Activated T-cell treated with anti-CD3 and anti-CD28 coated beads for 4 hours (primary cell): ENCODE measurements at regions not wholly inside any gene's neighbourhood (a gene's known extent, or its start where the extent isn't known, plus 50 kb on each side); places are given as distances from the start of the nearest gene placed in this dataset.

Source experiments
- DNase-seq: peaks from one replicate; pipeline ENCODE4 v3.0.0-alpha.2; 2020

- no peak for DNase-seq
Measured at GRCh38 chr1:239262538-239262937, 123.8 kb upstream of the CHRM3 start.

DNA sequence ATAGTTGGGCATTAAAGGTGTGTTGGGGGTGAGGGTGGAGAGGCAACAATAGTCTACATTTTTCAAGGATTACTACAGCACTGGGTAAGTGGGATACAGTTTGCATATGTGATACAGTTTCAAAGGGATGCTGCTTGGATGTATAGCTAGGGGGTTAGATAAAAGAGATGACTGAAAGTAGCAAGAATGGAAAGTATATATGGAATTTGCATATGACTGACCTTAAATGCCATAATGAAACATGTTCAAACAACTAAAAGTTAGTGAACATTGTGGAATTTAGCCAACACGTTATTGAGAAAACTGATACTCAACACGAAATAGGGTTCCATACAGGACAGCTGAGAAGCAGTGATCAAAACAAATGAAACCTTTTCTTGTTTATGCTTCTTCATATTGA is 124.8 kb upstream of the CHRM3 start:
- no peak for DNase-seq

DNA sequence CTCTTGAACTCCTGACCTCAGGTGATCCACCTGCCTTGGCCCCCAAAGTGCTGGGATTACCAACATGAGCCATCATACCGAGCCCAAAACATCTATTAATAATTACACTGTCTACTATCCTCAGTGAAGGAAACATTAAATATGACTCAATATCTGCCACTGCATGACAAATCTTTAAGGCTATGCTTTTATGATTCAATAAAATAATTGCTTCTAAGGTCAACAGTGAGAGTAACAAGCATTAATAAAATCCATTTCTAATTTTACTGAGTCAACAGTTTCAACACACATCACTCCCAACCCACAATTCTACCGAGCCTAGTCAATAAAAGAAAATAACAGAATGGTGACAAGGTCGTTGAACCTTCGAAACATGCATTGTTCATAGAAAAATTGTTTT is 125.5 kb upstream of the CHRM3 start:
- no peak for DNase-seq

- no peak for DNase-seq
Measured at GRCh38 chr1:239255628-239256160, 130.7 kb upstream of the CHRM3 start.

GRCh38 chr1:239254999-239255398 is 131.4 kb upstream of the CHRM3 start:
- DNase-seq = no peak

GRCh38 chr1:239253032-239253431 is 133.3 kb upstream of the CHRM3 start:
- no peak for DNase-seq

DNA sequence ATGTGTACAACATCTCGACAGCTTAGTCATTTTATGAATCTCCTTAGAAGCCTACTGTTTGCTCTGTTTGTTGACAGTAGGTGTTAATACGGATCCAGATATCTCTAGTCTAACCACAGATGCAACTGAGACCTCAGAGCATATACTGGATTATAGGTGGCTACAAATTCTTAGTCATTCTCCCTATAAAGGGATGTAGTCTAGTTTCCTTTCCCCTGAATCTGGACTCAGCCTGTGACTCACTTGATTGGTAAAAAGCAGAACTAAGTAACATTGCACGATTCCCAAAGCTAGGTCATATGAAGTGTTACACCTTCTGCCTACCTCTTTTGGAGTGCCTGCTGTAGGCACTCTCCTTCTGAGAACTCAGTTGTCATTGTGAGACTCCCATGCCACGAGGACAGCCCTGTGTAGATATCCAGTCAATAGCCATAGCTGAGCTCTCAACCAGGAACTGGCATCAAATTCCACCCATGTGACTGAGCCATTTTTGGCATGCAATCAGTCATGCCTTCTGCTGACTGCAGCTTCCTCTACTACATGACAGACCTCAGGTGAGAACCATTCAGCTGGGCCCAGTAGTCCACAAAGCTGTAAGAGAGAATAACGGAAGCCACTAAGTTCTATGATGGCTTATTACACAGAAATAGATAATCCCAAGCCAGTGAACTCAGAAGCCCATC is 135.9 kb upstream of the CHRM3 start:
- no peak for DNase-seq

GRCh38 chr1:239247285-239247684 is 139.1 kb upstream of the CHRM3 start:
- no peak for DNase-seq

DNA sequence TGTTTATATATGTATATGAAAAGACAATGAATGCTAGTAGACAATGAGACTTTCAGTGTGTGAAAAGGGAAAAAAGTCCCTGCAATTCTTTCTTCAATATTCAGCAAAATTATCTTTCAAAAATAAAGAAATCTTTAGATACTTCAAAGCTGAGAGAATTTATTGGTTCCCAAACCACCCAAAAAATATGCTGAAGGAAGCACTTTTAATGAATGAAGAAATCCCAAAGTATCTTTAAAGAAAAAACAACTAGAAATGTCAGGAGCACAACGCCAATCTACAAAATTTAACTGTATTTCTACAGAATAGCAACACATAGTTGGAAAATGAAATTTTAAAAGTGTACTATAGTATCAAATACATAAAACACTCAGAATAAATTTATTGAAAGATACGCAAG is 142.3 kb upstream of the CHRM3 start:
- DNase-seq = no peak

DNA sequence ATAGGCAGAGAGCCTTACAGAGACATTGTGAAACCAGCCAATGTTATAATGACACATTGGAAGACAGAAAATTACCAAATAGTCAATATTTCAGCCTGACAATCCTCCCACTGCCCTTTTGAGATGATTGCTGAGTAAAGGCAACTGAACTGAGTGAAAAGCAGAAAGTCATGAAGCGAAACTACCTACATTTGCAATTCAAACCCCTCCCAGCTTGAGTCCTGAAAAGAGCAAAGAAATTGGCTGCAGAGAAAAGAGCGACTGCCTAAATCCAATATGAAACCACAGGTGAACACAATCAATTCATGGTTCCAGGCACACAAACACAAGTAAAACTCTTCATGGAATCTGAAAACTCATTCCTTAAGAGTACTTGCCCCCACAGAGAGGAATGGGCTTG is 143.4 kb upstream of the CHRM3 start:
- no peak for DNase-seq

DNA sequence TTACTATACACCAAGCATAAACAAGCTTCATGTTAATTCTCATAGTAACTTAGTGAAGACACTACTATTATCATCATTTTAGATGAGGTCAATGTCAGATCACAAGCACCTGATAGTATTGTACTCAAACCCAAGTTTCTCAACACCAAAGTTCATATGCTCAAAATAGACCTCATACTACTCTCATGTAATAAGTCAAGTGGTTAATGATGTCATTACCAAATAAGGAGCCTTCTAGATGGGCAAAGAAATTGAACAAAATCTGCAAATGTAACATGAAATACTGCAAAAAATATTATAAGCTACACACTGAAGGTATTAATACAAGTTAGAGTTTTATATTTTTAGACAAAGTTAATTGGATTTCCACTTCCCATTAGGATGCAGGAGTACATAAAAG is 144.0 kb upstream of the CHRM3 start:
- DNase-seq = no peak

DNA sequence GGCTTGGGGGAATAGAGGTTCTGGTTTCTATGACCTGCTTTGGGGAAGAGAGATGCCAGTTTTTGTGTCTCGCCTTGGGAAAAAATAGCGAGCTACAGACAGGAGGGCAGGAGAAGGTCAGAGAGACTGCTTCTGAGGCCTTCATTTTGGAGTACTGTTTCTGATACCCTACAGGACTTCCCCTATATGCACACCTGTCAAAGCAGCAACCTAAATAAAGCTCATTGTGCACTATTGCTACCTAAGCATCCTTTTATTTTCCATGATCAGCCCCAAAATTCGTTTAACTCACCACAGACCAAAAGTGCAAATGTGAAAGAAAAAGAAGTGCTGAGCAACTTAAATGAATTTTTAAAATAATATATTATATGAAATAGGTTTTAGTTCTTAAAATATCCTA is 145.6 kb upstream of the CHRM3 start:
- DNase-seq = no peak

DNA sequence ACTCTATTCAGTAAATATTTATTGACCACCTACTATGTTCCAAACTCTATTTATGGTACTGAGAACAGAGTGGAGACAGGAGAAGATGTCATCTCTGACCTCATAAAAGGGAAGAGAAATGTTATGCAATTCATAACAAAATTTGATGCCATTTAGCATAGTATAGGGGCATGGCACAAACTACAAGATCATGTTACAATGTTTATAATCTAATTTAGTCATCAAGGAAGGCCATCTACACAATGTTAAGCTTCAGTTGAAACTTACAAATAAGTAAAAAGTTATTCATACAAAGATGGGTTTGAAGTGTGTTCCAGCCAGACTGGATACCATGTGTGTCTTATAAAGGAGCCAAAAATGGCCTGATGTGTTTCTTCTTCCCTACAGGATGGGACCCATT is 146.8 kb upstream of the CHRM3 start:
- DNase-seq = no peak

DNA sequence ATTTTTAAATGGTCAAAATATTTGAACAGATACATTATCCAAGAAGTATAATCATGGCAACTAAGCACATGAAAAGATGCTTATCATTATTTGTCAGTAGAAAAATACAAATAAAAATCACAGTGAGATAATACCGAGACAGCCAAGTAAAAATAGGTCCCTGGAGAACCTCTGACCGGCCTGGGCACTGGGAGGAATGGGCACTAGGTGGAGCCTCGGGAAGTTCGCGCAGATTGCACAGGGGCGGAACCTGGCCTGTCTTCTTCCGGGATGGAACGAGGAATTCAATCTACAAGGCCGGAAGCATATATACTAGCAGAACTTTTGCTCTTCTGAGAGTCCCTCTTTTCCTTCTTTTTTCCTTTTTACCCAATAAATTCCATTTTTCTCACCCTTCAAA is 148.5 kb upstream of the CHRM3 start:
- DNase-seq = no peak

GRCh38 chr1:239233626-239234025 is 152.7 kb upstream of the CHRM3 start:
- DNase-seq = no peak

DNA sequence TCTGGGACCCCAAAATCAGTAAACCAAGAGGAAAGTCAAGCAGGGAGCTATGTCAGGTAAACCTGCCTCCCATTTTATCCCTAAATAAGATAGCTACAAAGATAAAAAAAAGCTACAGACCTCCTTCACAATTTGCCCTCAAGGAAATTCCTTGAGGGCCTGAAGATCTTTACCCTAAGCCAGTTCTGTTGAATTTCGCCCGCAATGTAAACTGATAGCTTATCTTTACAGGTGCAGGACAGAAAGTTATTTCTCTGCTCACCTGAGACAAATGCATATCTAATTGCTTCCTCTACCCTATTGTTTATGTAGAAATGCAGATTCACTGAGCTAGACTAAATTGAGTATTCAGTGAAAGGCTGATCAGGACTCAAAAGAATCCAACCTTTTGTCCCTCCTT is 153.4 kb upstream of the CHRM3 start:
- DNase-seq = no peak

- no peak for DNase-seq
Measured at GRCh38 chr1:239228451-239228850, 157.9 kb upstream of the CHRM3 start.

- no peak for DNase-seq
Measured at GRCh38 chr1:239225396-239225795, 161.0 kb upstream of the CHRM3 start.

GRCh38 chr1:239224100-239224499 is 162.3 kb upstream of the CHRM3 start:
- no peak for DNase-seq

- DNase-seq = no peak
Measured at GRCh38 chr1:239222999-239223398, 163.4 kb upstream of the CHRM3 start.

- no peak for DNase-seq
Measured at GRCh38 chr1:239221656-239222055, 164.7 kb upstream of the CHRM3 start.

DNA sequence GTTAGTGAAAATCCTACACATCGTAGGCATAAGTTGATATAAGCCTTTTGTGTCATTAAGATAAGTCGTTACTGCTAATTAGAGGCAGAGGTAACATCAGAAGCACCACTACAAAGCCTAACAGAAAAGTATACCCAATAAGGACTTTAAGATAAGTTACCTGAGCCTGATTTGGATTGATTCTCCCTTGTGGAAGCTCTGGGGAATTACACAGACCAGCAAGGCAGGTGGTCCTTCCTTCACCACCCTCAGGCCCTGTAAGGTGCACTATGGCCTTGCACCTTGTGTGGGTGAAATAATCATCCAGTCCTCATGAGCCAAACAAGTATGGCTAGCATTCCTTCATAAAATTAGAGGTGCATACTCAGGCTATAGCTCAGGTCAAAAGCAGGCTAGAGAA is 166.7 kb upstream of the CHRM3 start:
- no peak for DNase-seq

DNA sequence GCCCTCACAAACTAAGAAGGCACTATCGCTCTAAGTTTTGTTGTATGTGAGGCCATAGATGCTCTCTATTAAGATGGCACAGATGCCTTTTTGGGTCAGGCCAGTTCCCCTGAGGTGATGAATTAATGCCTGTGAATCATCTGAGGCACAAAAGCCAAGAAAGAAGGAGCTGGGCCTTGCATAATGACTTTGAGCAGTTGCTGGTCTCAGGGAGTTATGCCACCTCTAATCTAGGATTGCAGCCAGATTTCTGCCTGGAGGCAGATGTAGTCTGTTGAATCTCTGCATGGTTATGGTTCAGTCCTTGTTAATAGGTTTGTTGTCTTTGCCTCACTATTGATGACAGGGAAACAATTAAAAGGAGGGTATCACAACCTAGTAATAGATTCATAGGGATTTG is 168.1 kb upstream of the CHRM3 start:
- DNase-seq = no peak

DNA sequence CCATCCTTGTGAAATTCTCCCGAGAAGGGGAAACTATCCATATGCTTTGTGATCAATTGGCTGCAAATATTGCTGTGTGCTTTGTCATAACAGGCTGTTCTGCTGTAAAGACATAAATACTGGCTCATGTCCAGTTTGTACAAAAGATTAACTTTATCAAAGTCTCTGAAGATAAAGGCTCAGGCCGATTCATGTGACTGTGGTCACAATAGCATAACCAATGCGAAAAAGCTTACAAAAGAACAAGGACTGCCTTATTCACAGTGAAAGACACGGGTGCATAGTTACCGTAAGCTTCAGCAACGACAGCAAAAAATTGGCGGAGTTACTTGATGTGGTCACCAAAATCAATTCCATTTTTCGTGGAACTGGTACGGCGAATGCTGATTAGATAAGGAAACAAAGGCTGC is 173.6 kb upstream of the CHRM3 start:
- DNase-seq = no peak

DNA sequence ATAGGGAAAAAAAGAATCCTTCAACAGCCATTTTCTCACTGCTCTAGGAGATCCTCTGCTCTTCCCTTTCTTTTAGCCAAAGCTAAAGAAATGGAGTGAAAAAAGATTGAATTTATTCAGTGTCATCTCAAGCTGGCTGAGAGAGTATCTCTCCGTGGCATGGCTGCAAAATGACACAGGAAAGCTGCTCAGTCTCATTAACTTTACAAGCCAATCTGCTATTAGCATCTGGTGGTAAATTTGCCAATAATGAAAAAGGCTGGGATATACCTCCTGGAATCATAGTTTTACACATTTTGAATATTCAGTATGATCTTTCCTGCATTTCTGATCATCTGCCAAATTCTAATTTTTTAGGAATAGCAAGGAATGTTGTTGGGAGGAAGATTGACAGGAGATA is 176.8 kb upstream of the CHRM3 start:
- no peak for DNase-seq
